Stimulated activated CD4-positive, alpha-beta T cell treated with anti-CD3 and anti-CD28 coated beads, Interleukin-12 subunit alpha, Interleukin-12 subunit beta, amount 100 ng/mL, for 4 hours (primary cell): ENCODE measurements at regions not wholly inside any gene's neighbourhood (a gene's known extent, or its start where the extent isn't known, plus 50 kb on each side); places are given as distances from the start of the nearest gene placed in this dataset.
"Not testable (repeated sequence)": the region's sequence is repeated elsewhere in the genome, so short reads cannot be mapped to it uniquely, and the experiment has no call there.

ENCODE experiments used
- DNase-seq: peaks from one replicate; pipeline ENCODE4 v3.0.0-alpha.2; 2020

GRCh38 chr13:19061278-19061677 is 120.3 kb downstream of the TUBA3C start:
- DNase-seq = no peak

- DNase-seq = no peak
Observed at GRCh38 chr13:19060311-19061002, 121.2 kb downstream of the TUBA3C start.

GRCh38 chr13:19059016-19059780 is 122.4 kb downstream of the TUBA3C start:
- DNase-seq = no peak

- no peak for DNase-seq
Observed at GRCh38 chr13:19058566-19058965, 123.1 kb downstream of the TUBA3C start.

- DNase-seq = no peak
Observed at GRCh38 chr13:19057588-19058340, 123.9 kb downstream of the TUBA3C start.

- DNase-seq = no peak
Observed at GRCh38 chr13:19056984-19057490, 124.6 kb downstream of the TUBA3C start.

- DNase-seq = no peak
Observed at GRCh38 chr13:19056355-19056880, 125.2 kb downstream of the TUBA3C start.

GRCh38 chr13:19055611-19056010 is 126.0 kb downstream of the TUBA3C start:
- DNase-seq = no peak

GRCh38 chr13:19053561-19053960 is 128.1 kb downstream of the TUBA3C start:
- no peak for DNase-seq

GRCh38 chr13:19052931-19053330 is 128.7 kb downstream of the TUBA3C start:
- no peak for DNase-seq

- no peak for DNase-seq
Observed at GRCh38 chr13:19052180-19052579, 129.4 kb downstream of the TUBA3C start.

GRCh38 chr13:19050901-19051300 is 130.7 kb downstream of the TUBA3C start:
- no peak for DNase-seq

GRCh38 chr13:19049624-19050023 is 132.0 kb downstream of the TUBA3C start:
- not testable (repeated sequence) for DNase-seq

- DNase-seq = no peak
Observed at GRCh38 chr13:19048381-19048780, 133.2 kb downstream of the TUBA3C start.

GRCh38 chr13:19023115-19023514 is 158.5 kb downstream of the TUBA3C start:
- no peak for DNase-seq

GRCh38 chr13:19020988-19021387 is 160.6 kb downstream of the TUBA3C start:
- DNase-seq = no peak

- DNase-seq = no peak
Observed at GRCh38 chr13:18998389-18998788, 183.2 kb downstream of the TUBA3C start.

GRCh38 chr13:18996627-18997051 is 185.0 kb downstream of the TUBA3C start:
- DNase-seq = no peak

- DNase-seq = no peak
Observed at GRCh38 chr13:18996221-18996620, 185.4 kb downstream of the TUBA3C start.

- no peak for DNase-seq
Observed at GRCh38 chr13:18995259-18995873, 186.3 kb downstream of the TUBA3C start.

- DNase-seq = no peak
Observed at GRCh38 chr13:18993884-18994660, 187.6 kb downstream of the TUBA3C start.

- no peak for DNase-seq
Observed at GRCh38 chr13:18992791-18993190, 188.8 kb downstream of the TUBA3C start.
